Ascending aorta (tissue), 2 donors: ENCODE measurements at regions not wholly inside any gene's neighbourhood (a gene's known extent, or its start where the extent isn't known, plus 50 kb on each side); places are given as distances from the start of the nearest gene placed in this dataset.

ENCODE experiments used
- DNase-seq, 2 donors: peaks; one replicate each; pipeline ENCODE4 v3.0.0-alpha.2; 2019; ENCODE audit warnings: low spot score in 2 of 2
- H3K27ac ChIP-seq, 2 donors: fragments of 200-600 bp; sonication (generic); one replicate each; pipeline ENCODE4 v1.5.1; 2016 to 2017; ENCODE audit warnings: mild to moderate bottlenecking in 1 of 2
- H3K27me3 ChIP-seq: fragments of 200-600 bp; sonication (generic); one replicate; pipeline ENCODE4 v1.5.1; 2017
- H3K36me3 ChIP-seq, 2 donors: fragments of 200-600 bp; sonication (generic); one replicate each; pipeline ENCODE4 v1.5.1; 2016
- H3K4me1 ChIP-seq, 2 donors: fragments of 200-600 bp; sonication (generic); one replicate each; pipeline ENCODE4 v1.5.1; 2016 to 2017; ENCODE audit warnings: mild to moderate bottlenecking in 1 of 2
- H3K4me3 ChIP-seq, 2 donors: fragments of 200-600 bp; sonication (generic); one replicate each; pipeline ENCODE4 v1.5.1; 2016 to 2017; ENCODE audit warnings: mild to moderate bottlenecking in 1 of 2
- H3K9me3 ChIP-seq, 2 donors: fragments of 200-600 bp; sonication (generic); one replicate each; pipeline ENCODE4 v1.5.1; 2016
- intact Hi-C: fragments of 100-400 bp; cut with DNase I; formaldehyde crosslinking; loops from one replicate; pipeline ENCODE4 v1.15.1; 2023
- TF ChIP-seq, protein P1 (sequence below), 3 experiments: fragments of 200-600 bp in 2 of 3; fragments of 450-650 bp in 1 of 3; sonication (generic) in 2 of 3; IDR thresholded peaks; one replicate each; pipeline ENCODE4 v1.5.1; 2016 to 2019; ENCODE audit warnings: antibody characterized with exemption in 3 of 3, mild to moderate bottlenecking in 1 of 3, moderate library complexity in 1 of 3

GRCh38 chr6:78324213-78324612, 543.1 kb upstream of the IRAK1BP1 start:
- no peaks in the 10 kb centered on the region for H3K4me1 ChIP-seq
- intact Hi-C loops: no loop called here
- no peaks in the 10 kb centered on the region for H3K36me3 ChIP-seq
- H3K27ac ChIP-seq: no peak overlapping the region
- no peak overlapping the region for H3K4me3 ChIP-seq
- no peaks in the 10 kb centered on the region for H3K9me3 ChIP-seq
- TF ChIP-seq, protein P1, sequence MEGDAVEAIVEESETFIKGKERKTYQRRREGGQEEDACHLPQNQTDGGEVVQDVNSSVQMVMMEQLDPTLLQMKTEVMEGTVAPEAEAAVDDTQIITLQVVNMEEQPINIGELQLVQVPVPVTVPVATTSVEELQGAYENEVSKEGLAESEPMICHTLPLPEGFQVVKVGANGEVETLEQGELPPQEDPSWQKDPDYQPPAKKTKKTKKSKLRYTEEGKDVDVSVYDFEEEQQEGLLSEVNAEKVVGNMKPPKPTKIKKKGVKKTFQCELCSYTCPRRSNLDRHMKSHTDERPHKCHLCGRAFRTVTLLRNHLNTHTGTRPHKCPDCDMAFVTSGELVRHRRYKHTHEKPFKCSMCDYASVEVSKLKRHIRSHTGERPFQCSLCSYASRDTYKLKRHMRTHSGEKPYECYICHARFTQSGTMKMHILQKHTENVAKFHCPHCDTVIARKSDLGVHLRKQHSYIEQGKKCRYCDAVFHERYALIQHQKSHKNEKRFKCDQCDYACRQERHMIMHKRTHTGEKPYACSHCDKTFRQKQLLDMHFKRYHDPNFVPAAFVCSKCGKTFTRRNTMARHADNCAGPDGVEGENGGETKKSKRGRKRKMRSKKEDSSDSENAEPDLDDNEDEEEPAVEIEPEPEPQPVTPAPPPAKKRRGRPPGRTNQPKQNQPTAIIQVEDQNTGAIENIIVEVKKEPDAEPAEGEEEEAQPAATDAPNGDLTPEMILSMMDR (IDR thresholded peaks at IDR 0.05): no peak
- DNase-seq: no peak
- no peaks in the 10 kb centered on the region for H3K27me3 ChIP-seq

GRCh38 chr6:78340755-78341154, 526.6 kb upstream of the IRAK1BP1 start:
- TF ChIP-seq, protein P1 (IDR thresholded peaks at IDR 0.05): no peak
- Histone ChIP-seq H3K27ac (no peak overlapping the region), H3K27me3 (no peaks in the 10 kb centered on the region), H3K4me1 (no peaks in the 10 kb centered on the region), H3K9me3 (no peaks in the 10 kb centered on the region), H3K36me3 (no peaks in the 10 kb centered on the region), H3K4me3 (no peak overlapping the region)
- intact Hi-C loops: no loop called here
- no peak for DNase-seq

DNA sequence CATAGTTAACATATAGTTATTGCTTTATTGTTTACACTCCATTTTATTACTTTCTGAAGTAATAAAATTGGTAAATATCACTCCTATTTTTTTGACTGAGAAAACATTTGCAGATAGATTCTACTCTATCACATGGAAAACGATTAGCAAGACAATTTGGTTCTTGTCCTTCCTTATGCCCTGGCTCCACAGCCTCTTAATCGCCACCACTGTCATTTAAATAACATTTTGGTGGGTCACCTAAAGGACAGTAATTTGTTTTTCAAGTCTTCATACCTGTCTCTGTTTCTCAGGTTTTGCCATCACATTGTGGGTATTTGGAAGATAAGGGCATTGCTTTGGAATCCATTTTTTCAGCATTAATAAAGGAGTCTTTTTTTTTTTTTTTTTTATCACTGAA, 521.5 kb upstream of the IRAK1BP1 start:
- H3K9me3 ChIP-seq: no peaks in the 10 kb centered on the region
- DNase-seq: no peak
- no peak overlapping the region for H3K27ac ChIP-seq
- TF ChIP-seq, protein P1 (IDR thresholded peaks at IDR 0.05): no peak
- no peak overlapping the region for H3K4me3 ChIP-seq
- H3K4me1 ChIP-seq: no peaks in the 10 kb centered on the region
- intact Hi-C loops: no loop called here
- H3K27me3 ChIP-seq: no peaks in the 10 kb centered on the region
- no peaks in the 10 kb centered on the region for H3K36me3 ChIP-seq

DNA sequence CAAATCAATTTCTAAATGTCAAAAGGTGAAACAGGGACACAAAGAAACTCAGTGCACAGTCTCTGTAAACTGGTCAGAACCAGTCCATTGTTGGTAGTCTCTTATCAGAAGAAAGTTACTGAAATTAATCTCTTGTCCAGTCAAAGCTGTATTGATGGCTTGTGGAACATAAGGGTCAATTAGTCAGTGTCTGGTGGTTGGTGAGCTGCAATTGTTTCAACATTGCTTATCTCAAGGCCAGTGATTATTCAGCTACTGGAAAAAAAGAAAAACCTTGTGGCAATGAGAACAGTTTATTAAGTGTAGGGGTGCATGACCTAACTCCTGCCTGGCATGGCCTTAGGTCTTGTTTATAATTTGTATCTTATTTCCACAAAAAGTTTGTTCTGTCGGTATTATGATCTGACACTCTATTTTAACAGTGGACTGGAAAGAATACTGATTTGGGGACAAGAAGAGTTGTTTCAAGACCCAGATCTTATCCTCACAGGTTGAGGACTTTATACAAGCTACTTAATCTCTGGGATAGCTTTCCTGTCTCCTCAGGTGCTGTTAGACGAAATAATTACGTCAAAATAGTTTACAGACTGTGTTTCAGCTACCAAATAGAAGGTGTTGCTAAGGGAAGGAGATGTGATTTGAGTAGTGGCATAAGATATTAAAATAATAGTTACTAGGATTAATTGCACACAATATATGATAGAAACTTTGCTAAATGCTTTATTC, 520.0 kb upstream of the IRAK1BP1 start:
- DNase-seq: no peak
- Histone ChIP-seq H3K9me3 (no peaks in the 10 kb centered on the region), H3K36me3 (no peaks in the 10 kb centered on the region), H3K27ac (no peak overlapping the region), H3K27me3 (no peaks in the 10 kb centered on the region), H3K4me1 (no peaks in the 10 kb centered on the region), H3K4me3 (no peak overlapping the region)
- intact Hi-C loops: no loop called here
- TF ChIP-seq, protein P1 (IDR thresholded peaks at IDR 0.05): no peak

DNA sequence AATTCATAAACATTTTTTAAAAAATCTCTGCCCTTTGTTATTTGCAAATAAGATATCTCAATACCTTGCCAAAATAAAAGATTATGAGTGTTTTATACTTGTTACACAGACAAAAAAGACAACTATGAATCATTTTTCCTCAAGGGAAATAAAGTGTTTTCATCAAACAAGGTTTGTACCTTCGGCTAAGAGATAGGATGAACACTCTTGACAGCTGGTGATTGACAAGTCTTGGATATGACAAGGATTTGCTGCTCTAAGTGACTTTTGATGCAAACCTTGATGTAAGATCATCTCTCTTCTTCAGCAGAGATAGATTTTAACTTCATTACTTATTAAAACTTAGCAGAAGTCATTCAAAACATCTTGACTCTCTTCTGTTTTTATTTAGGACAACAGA, 514.3 kb upstream of the IRAK1BP1 start:
- Histone ChIP-seq H3K4me3 (no peak overlapping the region), H3K27me3 (no peaks in the 10 kb centered on the region), H3K27ac (no peak overlapping the region), H3K36me3 (no peaks in the 10 kb centered on the region), H3K4me1 (no peaks in the 10 kb centered on the region), H3K9me3 (no peaks in the 10 kb centered on the region)
- DNase-seq: no peak
- intact Hi-C loops: no loop called here
- TF ChIP-seq, protein P1 (IDR thresholded peaks at IDR 0.05): no peak

GRCh38 chr6:78363688-78364087, 503.7 kb upstream of the IRAK1BP1 start:
- TF ChIP-seq, protein P1 (IDR thresholded peaks at IDR 0.05): no peak
- DNase-seq: no peak
- Histone ChIP-seq H3K27ac (no peak overlapping the region), H3K4me3 (no peak overlapping the region), H3K27me3 (no peaks in the 10 kb centered on the region), H3K4me1 (no peaks in the 10 kb centered on the region), H3K36me3 (no peaks in the 10 kb centered on the region), H3K9me3 (no peaks in the 10 kb centered on the region)
- intact Hi-C loops: no loop called here
